ENCODE measurements at regions not wholly inside any gene's neighbourhood (a gene's known extent, or its start where the extent isn't known, plus 50 kb on each side); places are given as distances from the start of the nearest gene placed in this dataset.
"Not testable (repeated sequence)": the region's sequence is repeated elsewhere in the genome, so short reads cannot be mapped to it uniquely, and the experiment has no call there.

DNA sequence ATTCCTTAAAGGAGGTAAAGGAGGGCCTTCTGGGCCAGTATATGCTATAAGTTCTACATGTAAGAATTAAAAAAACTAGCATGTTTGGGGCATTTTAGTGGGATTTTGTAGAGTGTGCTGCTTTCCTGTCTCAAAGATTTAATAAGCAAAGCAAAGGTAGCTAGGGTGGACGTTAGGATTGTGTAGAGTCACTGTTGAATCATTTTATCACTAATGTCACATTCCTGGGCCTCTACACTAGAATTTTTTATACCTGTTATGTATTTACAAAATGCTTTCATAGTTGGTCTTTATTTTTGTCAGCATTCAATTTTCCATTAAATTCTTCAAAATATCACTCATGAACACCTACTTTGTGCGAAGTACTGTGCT lies 139.4 kb upstream of the PHYHIPL start:
- H3K4me3 ChIP-seq (ENCODE audit: low read depth, low read length), result no peak overlapping the region
- DNase-seq (ENCODE audit: low read depth), result no peak
- TF ChIP-seq, protein P1, sequence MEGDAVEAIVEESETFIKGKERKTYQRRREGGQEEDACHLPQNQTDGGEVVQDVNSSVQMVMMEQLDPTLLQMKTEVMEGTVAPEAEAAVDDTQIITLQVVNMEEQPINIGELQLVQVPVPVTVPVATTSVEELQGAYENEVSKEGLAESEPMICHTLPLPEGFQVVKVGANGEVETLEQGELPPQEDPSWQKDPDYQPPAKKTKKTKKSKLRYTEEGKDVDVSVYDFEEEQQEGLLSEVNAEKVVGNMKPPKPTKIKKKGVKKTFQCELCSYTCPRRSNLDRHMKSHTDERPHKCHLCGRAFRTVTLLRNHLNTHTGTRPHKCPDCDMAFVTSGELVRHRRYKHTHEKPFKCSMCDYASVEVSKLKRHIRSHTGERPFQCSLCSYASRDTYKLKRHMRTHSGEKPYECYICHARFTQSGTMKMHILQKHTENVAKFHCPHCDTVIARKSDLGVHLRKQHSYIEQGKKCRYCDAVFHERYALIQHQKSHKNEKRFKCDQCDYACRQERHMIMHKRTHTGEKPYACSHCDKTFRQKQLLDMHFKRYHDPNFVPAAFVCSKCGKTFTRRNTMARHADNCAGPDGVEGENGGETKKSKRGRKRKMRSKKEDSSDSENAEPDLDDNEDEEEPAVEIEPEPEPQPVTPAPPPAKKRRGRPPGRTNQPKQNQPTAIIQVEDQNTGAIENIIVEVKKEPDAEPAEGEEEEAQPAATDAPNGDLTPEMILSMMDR (IDR thresholded peaks at IDR 0.05; ENCODE audit: insufficient read depth, low read depth, low read length), result no peak

DNA sequence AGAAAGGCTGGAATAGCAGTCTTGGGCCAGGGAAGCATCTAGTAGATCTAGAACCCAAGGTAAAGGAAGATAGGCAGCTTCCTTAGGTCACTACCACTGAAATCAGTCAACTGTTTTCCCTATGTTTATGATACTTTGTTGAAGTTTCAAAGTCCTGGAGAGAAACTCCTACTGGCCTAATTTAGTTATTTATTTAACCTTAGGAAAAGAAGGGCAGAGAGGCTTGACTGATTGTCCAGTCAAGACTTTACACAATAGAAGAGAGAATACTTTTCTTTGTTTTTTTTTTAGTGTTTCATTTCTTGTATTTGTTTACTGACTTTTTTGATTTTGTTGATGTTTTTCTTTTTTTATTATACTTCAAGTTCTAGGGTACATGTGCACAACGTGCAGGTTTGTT lies 138.9 kb upstream of the PHYHIPL start:
- no peak overlapping the region for H3K4me3 ChIP-seq (ENCODE audit: low read depth, low read length)
- TF ChIP-seq, protein P1 (IDR thresholded peaks at IDR 0.05; ENCODE audit: insufficient read depth, low read depth, low read length), result no peak
- DNase-seq (ENCODE audit: low read depth), result no peak

DNA sequence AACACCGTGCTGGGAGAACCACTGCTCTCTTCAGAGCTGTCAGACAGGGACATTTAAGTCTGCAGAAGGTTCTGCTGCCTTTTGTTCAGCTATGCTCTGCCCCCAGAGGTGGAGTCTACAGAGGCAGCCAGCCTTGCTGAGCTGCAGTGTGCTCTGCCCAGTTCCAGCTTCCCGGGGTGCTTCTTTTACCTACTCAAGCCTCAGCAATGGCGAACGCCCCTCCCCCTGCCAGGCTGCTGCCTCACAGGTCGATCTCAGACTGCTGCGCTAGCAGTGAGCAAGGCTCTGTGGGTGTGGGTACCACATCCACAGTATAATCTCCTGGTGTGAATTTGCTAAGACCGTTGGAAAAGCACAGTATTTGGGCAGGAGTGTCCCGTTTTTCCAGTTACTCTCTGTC lies 133.1 kb upstream of the PHYHIPL start:
- DNase-seq (ENCODE audit: low read depth), result not testable (repeated sequence)

DNA sequence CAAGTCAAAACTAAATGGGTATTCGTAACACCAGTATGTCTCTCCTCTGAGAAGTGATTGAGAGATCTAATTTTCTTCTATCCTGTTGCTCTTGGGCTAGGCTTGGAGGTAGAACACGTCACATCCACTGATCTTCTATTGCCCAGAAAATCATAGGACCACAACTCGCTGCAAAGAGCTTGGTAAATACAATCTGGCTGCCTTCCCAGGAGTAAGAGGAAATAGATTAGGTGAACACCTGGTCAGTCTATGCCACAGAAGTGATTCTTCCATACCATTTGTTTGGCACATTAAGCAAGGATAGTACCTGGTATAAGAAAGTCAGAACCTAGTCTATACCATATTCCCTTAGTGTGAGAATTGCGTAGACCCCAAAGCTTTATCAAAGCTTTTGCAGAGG lies 129.3 kb upstream of the PHYHIPL start:
- DNase-seq (ENCODE audit: low read depth), result no peak
- no peak overlapping the region for H3K4me3 ChIP-seq (ENCODE audit: low read depth, low read length)
- TF ChIP-seq, protein P1 (IDR thresholded peaks at IDR 0.05; ENCODE audit: insufficient read depth, low read depth, low read length), result no peak

More for the DNA sequence above, 133.1 kb upstream of the PHYHIPL start:
- H3K4me3 ChIP-seq (ENCODE audit: low read depth, low read length), result not testable (repeated sequence)

DNA sequence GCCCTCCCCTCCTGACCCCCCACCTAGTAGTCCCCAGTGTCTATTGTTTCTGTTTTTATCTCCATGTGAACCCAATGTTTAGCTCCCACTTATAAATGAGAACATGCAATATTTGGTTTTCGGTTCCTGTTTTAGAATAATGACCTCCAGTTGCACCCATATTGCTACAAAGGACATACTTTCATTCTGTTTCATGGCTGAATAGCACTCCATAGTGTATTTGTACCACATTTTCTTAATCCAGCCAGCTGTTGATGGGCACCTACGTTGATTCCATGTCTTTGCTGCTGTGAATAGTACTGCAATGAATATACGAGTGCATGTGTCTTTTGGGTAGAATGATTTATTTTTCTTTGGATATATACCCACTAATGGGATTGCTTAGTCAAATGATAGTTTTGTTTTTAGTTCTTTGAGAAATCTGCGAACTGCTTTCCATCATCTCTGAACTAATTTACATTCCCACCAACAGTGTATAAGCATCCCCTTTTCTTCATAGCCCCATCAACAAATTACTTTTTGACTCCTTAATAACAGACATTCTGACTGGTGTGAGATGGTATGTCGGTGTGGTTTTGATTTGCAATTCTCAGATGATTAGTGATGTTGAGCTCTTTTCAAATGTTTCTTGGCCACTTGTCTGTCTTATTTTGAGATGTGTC lies 128.4 kb upstream of the PHYHIPL start:
- TF ChIP-seq, protein P1 (IDR thresholded peaks at IDR 0.05; ENCODE audit: insufficient read depth, low read depth, low read length), result no peak
- no peak overlapping the region for H3K4me3 ChIP-seq (ENCODE audit: low read depth, low read length)
- DNase-seq (ENCODE audit: low read depth), result no peak

DNA sequence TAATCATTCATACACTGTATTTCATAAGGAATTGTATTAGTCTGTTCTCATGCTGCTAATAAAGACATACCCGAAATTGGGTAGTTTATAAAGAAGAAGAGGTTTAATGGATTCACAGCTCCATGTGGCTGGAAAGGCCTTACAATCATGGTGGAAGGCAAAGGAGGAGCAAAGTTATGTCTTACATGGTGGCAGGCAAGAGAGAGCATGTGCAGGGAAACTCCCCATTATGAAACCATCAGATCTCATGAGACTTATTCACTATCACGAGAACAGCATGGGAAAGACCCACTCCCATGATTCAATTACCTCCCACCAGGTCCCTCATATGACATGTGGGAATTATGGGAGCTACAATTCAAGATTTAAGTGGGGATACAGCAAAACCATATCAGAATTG lies 122.9 kb upstream of the PHYHIPL start:
- H3K4me3 ChIP-seq (ENCODE audit: low read depth, low read length); DNase-seq (ENCODE audit: low read depth): not testable (repeated sequence)

DNA sequence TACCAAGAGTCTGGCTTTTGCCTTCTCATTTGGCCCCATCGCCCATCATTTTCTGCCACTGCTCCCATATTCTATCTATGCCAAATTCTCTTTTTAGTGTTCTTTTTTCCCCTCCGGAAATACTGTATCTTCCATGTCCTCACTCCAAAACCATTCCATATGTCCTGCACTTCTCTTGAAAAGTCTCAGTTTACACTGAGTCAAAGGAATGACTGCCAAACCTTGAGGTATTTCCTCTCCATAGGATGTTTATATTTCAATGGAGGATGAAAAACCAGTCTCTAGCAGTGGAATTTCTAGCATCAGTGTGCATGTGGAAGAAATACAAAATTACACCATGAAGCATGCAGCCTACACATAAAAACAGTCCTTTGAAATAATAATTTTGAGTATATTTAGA lies 121.4 kb upstream of the PHYHIPL start:
- TF ChIP-seq, protein P1 (IDR thresholded peaks at IDR 0.05; ENCODE audit: insufficient read depth, low read depth, low read length), result no peak
- no peak overlapping the region for H3K4me3 ChIP-seq (ENCODE audit: low read depth, low read length)
- DNase-seq (ENCODE audit: low read depth), result no peak

DNA sequence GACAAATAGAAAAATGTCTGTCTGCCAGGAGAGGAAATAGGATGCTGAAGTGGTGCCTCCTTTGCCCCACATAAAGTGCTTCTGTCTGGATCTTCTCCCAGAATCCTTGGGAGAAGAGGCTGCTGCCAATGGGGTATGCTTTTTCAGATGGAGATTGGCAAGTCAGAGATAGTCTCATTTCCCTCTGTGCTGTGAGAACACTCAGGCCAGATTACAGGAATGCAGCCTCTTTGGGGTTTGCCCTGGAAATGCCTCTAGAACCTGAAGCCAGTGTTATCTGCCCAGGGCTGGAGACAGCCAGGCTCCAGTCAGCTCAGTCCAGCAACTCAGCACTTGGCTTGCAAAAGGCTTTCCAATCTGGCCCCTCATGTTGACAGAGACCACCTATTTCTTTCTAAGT lies 119.1 kb upstream of the PHYHIPL start:
- no peak for DNase-seq (ENCODE audit: low read depth)
- TF ChIP-seq, protein P1 (IDR thresholded peaks at IDR 0.05; ENCODE audit: insufficient read depth, low read depth, low read length), result no peak
- no peak overlapping the region for H3K4me3 ChIP-seq (ENCODE audit: low read depth, low read length)
